K562 (cell line): ENCODE measurements at regions not wholly inside any gene's neighbourhood (a gene's known extent, or its start where the extent isn't known, plus 50 kb on each side); places are given as distances from the start of the nearest gene placed in this dataset.
A peak's percentile ranks its signal among the peaks of the same experiment; 100 is the strongest.

Experiments used
- BRD9 ChIP-seq: fragments of 450-650 bp; IDR thresholded peaks from 2 replicates; pipeline ENCODE4 v1.6.1; 2018; ENCODE audit warnings: low read depth; ENCODE audit not compliant: partially characterized antibody
- BRF2 ChIP-seq: IDR thresholded peaks from 3 replicates; pipeline ENCODE4 v1.6.1; 2011; ENCODE audit warnings: borderline replicate concordance, mild to moderate bottlenecking; ENCODE audit not compliant: insufficient read length, insufficient read depth
- DEAF1 ChIP-seq: fragments of 450-650 bp; formaldehyde crosslinking; IDR thresholded peaks from 2 replicates; pipeline ENCODE4 v1.4.0; 2020; ENCODE audit warnings: mild to moderate bottlenecking, moderate library complexity
- ESRRA ChIP-seq: fragments of 450-650 bp; IDR thresholded peaks from 2 replicates; pipeline ENCODE4 v1.6.1; 2014; ENCODE audit warnings: low read depth, mild to moderate bottlenecking, moderate library complexity, borderline replicate concordance
- REST ChIP-seq, 2 experiments: fragments of 450-650 bp; formaldehyde crosslinking in 1 of 2; IDR thresholded peaks; 2 replicates each; pipeline versions ENCODE4 v1.4.0 to v1.6.1; 2014 to 2020; ENCODE audit warnings: mild to moderate bottlenecking in 2 of 2, borderline replicate concordance in 1 of 2, low read depth in 1 of 2
- SMC3 ChIP-seq: conservative IDR thresholded peaks from 2 replicates; pipeline ENCODE4 v1.6.1; 2011; ENCODE audit warnings: low read depth, low read length, improper control_type of control experiment; ENCODE audit not compliant: insufficient read depth
- TAF9B ChIP-seq: fragments of 450-650 bp; IDR thresholded peaks from 2 replicates; pipeline ENCODE4 v1.6.1; 2018; ENCODE audit warnings: mild to moderate bottlenecking; ENCODE audit not compliant: partially characterized antibody
- THAP12 ChIP-seq: fragments of 250-450 bp; sonication (Bioruptor Pico); IDR thresholded peaks from 2 replicates; pipeline ENCODE4 v1.9.0; 2021; ENCODE audit warnings: mild to moderate bottlenecking, inconsistent platforms
- ZFPM2 ChIP-seq: fragments of 250-450 bp; sonication (Bioruptor Pico); IDR thresholded peaks from 2 replicates; pipeline ENCODE4 v1.5.1; 2022; ENCODE audit warnings: mild to moderate bottlenecking

GRCh38 chr6:12233693-12234571 lies 56.2 kb upstream of the EDN1 start (continued):
- peak; percentile 76 for TF ChIP-seq REST (IDR thresholded peaks at IDR 0.05; ENCODE audit: borderline replicate concordance)
- TF ChIP-seq REST (CRISPR knock-in tag; IDR thresholded peaks at IDR 0.05; ENCODE audit: low read depth) = no peak
- TF ChIP-seq ESRRA = peak; percentile 62; the same call in 1 of the 2 replicates
- no peak for TF ChIP-seq BRD9
- TF ChIP-seq DEAF1 (CRISPR knock-in tag) = peak; percentile 46; the same call in 1 of the 2 replicates
- TF ChIP-seq TAF9B = no peak
- peak; percentile 75 for TF ChIP-seq SMC3
- no peak for TF ChIP-seq THAP12 (CRISPR knock-in tag)
- TF ChIP-seq ZFPM2 = no peak
- TF ChIP-seq BRF2 = no peak
